WI38 (cell line): ENCODE measurements at regions not wholly inside any gene's neighbourhood (a gene's known extent, or its start where the extent isn't known, plus 50 kb on each side); places are given as distances from the start of the nearest gene placed in this dataset.
"Not testable (repeated sequence)": the region's sequence is repeated elsewhere in the genome, so short reads cannot be mapped to it uniquely, and the experiment has no call there.

Source experiments
- H3K4me3 ChIP-seq: 2 replicates; pipeline ENCODE4 v1.5.1; 2011; ENCODE audit warnings: low read depth, mild to moderate bottlenecking, control low read depth, low read length
- TF ChIP-seq, protein P1 (sequence below): IDR thresholded peaks from 2 replicates; pipeline ENCODE4 v1.5.1; 2012; ENCODE audit warnings: low read depth, mild to moderate bottlenecking, control low read depth, low read length

DNA sequence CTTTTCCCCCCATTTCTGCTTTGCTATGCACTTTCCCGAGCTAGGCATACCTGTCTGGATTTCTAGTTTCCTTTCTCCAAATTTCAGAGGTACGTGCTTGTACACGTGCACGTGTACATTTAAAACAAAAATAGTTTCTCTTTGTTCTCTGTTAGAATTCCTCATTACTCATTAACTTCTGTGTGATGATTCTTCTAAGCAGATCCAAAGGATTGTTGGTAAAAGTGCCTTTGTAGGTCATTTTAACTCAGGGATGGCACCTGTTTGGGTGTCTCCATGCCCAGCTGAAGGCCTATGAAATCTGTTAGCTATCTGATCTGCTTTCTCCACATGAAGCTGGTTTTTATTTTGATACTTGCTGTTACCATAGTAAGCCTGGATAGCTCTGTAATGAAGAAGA, 264.3 kb downstream of the LPIN1 start:
- TF ChIP-seq, protein P1, sequence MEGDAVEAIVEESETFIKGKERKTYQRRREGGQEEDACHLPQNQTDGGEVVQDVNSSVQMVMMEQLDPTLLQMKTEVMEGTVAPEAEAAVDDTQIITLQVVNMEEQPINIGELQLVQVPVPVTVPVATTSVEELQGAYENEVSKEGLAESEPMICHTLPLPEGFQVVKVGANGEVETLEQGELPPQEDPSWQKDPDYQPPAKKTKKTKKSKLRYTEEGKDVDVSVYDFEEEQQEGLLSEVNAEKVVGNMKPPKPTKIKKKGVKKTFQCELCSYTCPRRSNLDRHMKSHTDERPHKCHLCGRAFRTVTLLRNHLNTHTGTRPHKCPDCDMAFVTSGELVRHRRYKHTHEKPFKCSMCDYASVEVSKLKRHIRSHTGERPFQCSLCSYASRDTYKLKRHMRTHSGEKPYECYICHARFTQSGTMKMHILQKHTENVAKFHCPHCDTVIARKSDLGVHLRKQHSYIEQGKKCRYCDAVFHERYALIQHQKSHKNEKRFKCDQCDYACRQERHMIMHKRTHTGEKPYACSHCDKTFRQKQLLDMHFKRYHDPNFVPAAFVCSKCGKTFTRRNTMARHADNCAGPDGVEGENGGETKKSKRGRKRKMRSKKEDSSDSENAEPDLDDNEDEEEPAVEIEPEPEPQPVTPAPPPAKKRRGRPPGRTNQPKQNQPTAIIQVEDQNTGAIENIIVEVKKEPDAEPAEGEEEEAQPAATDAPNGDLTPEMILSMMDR: no peak
- H3K4me3 ChIP-seq: no peak overlapping the region

DNA sequence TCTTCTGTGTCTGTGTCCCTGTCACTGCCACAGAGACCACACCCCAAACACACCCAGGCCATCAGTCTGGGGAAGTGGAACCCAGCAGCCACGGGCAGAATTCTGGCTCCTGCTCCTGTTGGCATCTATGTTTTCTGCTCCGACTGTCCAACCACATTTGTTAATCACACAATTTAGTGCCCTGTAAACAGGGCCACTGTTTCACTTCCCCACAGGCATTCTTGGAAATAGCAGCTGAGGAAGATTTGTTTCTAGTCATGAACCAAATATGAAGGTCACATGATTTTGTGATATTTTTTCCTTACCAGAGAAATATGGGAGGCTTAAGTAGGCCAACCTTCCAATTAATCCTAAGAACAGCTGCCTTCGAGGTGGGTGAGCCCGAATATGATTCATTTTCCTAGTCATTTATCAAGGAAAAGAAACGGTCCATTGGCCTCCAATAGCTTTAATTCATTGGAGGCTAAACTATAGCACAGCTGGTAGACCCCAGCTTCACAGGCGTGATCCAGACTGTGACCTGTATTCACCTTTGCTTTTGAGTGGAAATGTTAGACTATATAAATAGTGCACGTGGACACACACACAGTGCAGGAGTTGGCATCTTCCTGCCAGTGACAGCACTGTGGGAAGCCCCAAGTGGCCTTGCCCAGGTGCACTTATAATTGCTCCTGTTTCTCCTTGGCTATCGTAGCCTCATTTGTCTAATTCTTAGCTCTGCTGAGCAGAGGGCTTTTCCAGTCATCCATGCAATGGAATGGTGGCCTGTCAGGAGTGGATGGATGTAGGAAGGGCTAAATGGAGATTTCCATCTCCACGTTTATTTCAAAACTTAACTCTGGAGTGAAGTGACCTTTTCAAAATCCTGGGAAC, 267.9 kb downstream of the LPIN1 start:
- TF ChIP-seq, protein P1: no peak
- no peak overlapping the region for H3K4me3 ChIP-seq

DNA sequence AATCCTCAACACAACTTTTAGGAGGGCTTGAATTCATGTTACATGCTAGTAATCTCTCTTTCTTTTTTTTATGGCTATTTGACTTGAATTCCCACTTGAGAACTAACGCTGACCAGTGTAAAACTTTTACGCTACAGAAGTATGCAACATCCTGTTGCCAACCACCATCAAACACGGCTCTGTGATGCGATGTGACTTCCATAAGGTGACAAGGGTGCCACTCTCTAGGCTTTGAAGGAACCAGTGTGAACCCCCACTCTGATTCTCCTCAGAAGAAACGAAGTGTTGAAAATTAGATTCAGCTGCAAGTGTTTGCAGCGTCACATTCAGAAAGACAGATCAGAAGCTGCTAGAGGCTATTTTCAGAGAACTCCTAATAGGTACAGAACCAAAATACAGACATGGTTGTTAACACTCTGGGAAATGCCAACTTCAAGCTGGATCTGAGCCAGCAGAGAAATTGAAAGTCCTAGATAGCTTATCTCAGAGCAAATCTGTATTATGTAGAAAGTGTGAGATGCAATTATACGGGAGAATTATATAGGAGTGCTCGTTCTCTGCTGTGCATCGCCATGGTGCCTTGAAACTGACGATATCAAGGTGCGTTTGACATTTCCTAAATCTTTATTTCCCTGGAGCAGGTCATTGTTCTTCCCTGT, 271.2 kb downstream of the LPIN1 start:
- no peak overlapping the region for H3K4me3 ChIP-seq
- TF ChIP-seq, protein P1: no peak

DNA sequence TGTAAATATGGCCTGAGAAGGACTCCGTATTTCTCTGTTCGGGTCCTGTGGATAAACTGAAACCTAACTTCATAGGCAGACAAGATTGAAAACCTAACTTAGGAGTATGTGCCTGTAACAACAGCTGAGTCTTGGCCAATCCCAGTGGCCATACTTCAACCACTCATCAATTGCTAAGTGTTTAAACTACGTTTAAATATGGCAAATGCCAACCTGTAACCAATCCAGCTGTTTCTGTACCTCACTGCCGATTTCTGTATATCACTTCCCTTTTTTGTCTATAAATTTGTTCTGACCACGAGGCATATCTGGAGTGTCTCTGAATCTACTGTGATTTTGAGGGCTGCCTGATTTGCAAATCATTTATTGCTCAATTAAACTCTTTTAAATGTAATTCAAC, 272.3 kb downstream of the LPIN1 start:
- not testable (repeated sequence) for H3K4me3 ChIP-seq

DNA sequence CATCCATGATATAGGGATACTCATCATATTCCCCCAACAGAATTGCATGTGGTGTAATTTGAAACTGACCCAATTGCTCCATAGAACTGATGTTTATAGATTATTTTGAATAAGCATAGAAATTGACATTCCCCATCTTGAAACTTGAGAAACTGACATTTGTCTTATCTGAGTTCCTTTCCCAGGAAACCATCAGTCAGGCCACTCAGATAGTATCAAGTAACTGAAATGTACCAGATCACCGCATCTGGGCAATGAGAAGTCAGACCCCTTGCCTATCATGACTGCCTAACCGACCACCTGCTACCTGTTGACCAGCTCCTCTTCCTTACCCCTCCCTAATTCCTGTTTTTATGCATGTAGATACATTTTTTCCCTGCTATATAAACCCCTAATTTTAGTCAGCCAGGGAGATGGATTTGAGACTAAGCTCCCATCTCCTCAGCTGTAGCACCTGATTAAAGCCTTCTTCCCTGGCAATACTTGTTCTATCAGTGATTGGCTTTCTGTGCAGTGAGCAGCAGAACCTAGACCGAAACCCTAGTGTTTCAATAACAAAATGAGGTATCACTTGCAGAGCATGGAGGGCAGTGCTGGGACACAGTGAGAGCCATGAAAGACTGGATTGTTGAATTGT, 274.5 kb downstream of the LPIN1 start:
- TF ChIP-seq, protein P1: no peak
- no peak overlapping the region for H3K4me3 ChIP-seq

DNA sequence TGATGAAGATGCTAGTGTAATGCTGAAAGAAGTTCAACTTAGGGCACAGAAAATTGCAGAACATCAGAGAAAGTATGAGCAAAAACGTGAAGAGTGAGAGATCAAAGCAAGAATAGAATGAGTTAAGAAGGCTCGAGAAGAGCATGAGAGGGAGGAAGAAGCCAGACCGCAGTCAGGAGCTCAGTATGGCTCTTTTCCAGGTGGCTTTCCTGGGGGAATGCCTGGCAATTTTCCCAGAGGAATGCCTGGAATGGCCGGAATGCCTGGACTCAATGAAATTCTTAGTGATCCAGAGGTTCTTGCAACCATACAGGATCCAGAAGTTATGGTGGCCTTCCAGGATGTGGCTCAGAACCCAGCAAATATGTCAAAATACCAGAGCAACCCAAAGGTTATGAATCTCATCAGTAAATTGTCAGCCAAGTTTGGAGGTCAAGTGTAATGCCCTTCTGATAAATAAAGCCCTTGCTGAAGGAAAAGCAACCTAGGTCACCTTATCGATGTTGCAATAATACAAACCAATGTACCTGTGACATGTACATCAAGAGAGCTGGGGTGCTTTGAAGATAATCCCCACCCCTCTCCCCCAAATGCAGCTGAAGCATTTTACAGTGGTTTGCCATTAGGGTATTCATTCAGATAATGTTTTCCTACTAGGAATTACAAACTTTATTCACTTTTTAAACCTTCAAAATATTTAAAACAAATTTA, 277.9 kb downstream of the LPIN1 start:
- not testable (repeated sequence) for H3K4me3 ChIP-seq

DNA sequence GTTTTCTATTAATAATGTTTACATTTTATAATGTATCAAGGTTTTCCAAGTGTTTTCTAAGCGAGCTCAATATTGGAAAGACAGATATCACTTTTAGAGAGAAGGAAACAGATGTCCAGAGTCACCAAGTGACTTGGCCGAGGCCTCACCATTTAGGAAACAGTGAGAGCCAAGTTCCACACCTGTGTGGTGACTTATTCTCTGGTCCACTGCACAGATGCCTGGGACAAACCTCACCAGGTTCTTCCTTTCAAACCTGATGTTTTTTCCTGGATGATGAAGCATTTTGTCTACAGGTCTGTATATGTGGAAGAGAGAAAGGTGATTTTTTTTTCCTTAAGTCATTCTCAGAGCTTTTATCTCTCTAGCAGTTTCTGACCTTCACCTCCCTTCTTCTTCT, 280.7 kb downstream of the LPIN1 start:
- TF ChIP-seq, protein P1: no peak
- no peak overlapping the region for H3K4me3 ChIP-seq

DNA sequence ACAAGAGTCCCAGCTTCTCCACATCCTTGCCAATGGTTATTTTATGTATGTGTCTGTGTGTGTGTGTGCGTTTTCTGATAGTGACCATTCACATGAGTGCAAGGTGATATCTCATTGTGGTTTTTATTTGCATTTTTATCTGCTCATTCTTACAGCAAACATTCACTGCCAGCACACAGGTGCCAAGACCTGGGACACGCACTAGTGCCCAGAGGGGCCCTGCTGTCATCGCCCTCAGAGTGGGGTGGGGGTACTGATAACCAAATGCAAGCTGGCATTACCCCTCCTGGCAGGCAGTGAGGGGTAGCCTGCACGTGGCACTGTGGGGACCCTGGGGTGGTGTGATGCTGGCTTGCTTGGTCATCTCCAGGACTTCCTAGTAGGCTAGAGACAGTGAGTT, 285.4 kb downstream of the LPIN1 start:
- H3K4me3 ChIP-seq: no peak overlapping the region
- TF ChIP-seq, protein P1: no peak
